ENCODE measurements at regions not wholly inside any gene's neighbourhood (a gene's known extent, or its start where the extent isn't known, plus 50 kb on each side); places are given as distances from the start of the nearest gene placed in this dataset.
A peak's percentile ranks its signal among the peaks of the same experiment; 100 is the strongest.

GRCh38 chr7:85774986-85775385, 588.1 kb upstream of the SEMA3D start:
- Histone ChIP-seq H3K27me3 (no peaks in the 10 kb centered on the region), H3K9me3 (no peaks in the 10 kb centered on the region), H3K36me3 (no peaks in the 10 kb centered on the region), H3K4me1 (no peaks in the 10 kb centered on the region), H3K27ac (no peak overlapping the region), H3K4me3 (no peak overlapping the region)
- TF ChIP-seq EP300 (IDR thresholded peaks at IDR 0.05) (no peak), POLR2A (IDR thresholded peaks at IDR 0.05) (no peak), CTCF (IDR thresholded peaks at IDR 0.05) (no peak), POLR2AphosphoS5 (IDR thresholded peaks at IDR 0.05) (no peak)
- ATAC-seq (ENCODE audit: low FRiP score in 2 of 2) (no peak), DNase-seq (no peak)
- WGBS, 2 donors: 74 to 79% methylated on average over 6 of the region's 6 CpGs

- Histone ChIP-seq H3K27ac (no peak overlapping the region), H3K9me3 (no peaks in the 10 kb centered on the region), H3K27me3 (no peaks in the 10 kb centered on the region), H3K36me3 (no peaks in the 10 kb centered on the region), H3K4me3 (no peak overlapping the region), H3K4me1 (no peaks in the 10 kb centered on the region)
- 63 to 73% methylated on average over 2 of the region's 2 CpGs for WGBS, 2 donors
- no peak for DNase-seq
- ATAC-seq (ENCODE audit: low FRiP score in 2 of 2): peak in 1 of 2 donors; percentile 87
- TF ChIP-seq CTCF (IDR thresholded peaks at IDR 0.05): no peak
- no peak for TF ChIP-seq POLR2AphosphoS5 (IDR thresholded peaks at IDR 0.05)
- TF ChIP-seq EP300 (IDR thresholded peaks at IDR 0.05): no peak
- no peak for TF ChIP-seq POLR2A (IDR thresholded peaks at IDR 0.05)
Observed at GRCh38 chr7:85773116-85773728, 586.4 kb upstream of the SEMA3D start.

- Histone ChIP-seq H3K4me3 (no peak overlapping the region), H3K36me3 (no peaks in the 10 kb centered on the region), H3K9me3 (no peaks in the 10 kb centered on the region), H3K27me3 (no peaks in the 10 kb centered on the region), H3K4me1 (no peaks in the 10 kb centered on the region), H3K27ac (no peak overlapping the region)
- TF ChIP-seq POLR2AphosphoS5 (IDR thresholded peaks at IDR 0.05) (no peak), EP300 (IDR thresholded peaks at IDR 0.05) (no peak), CTCF (IDR thresholded peaks at IDR 0.05) (no peak), POLR2A (IDR thresholded peaks at IDR 0.05) (no peak)
- DNase-seq (no peak), ATAC-seq (ENCODE audit: low FRiP score in 2 of 2) (no peak)
- 78% methylated on average over 3 of the region's 3 CpGs for WGBS, 2 donors
Observed at GRCh38 chr7:85771516-85771915, 584.7 kb upstream of the SEMA3D start.

GRCh38 chr7:85770332-85770731, 583.5 kb upstream of the SEMA3D start:
- Histone ChIP-seq H3K27me3 (no peaks in the 10 kb centered on the region), H3K4me3 (no peak overlapping the region), H3K4me1 (no peaks in the 10 kb centered on the region), H3K27ac (no peak overlapping the region), H3K9me3 (no peaks in the 10 kb centered on the region), H3K36me3 (no peaks in the 10 kb centered on the region)
- DNase-seq (no peak), ATAC-seq (ENCODE audit: low FRiP score in 2 of 2) (no peak)
- TF ChIP-seq POLR2AphosphoS5 (IDR thresholded peaks at IDR 0.05): no peak
- TF ChIP-seq EP300 (IDR thresholded peaks at IDR 0.05): no peak
- 90 to 91% methylated on average over 3 of the region's 3 CpGs for WGBS, 2 donors

GRCh38 chr7:85765698-85766298, 578.9 kb upstream of the SEMA3D start:
- no peaks in the 10 kb centered on the region for H3K9me3 ChIP-seq
- no peak overlapping the region for H3K27ac ChIP-seq
- TF ChIP-seq POLR2AphosphoS5 (IDR thresholded peaks at IDR 0.05): no peak
- no peak for TF ChIP-seq CTCF (IDR thresholded peaks at IDR 0.05)
- no peak for TF ChIP-seq POLR2A (IDR thresholded peaks at IDR 0.05)
- no peak for TF ChIP-seq EP300 (IDR thresholded peaks at IDR 0.05)
- no peaks in the 10 kb centered on the region for H3K4me1 ChIP-seq
- no peak overlapping the region for H3K4me3 ChIP-seq
- H3K27me3 ChIP-seq: no peaks in the 10 kb centered on the region
- DNase-seq: no peak
- no peaks in the 10 kb centered on the region for H3K36me3 ChIP-seq
- 56 to 61% methylated on average over 11 of the region's 11 CpGs for WGBS, 2 donors
- ATAC-seq (ENCODE audit: low FRiP score in 2 of 2): no peak
